A549 (cell line): ENCODE measurements at regions not wholly inside any gene's neighbourhood (a gene's known extent, or its start where the extent isn't known, plus 50 kb on each side); places are given as distances from the start of the nearest gene placed in this dataset.

ENCODE experiments used
- ATAC-seq, 2 experiments: fragments of 200-7000 bp in 1 of 2; fragments of >200 bp in 1 of 2; cut with Nextera tagmentation in 1 of 2; cut with Tn5 transposase in 1 of 2; 3 replicates each; pipeline versions ENCODE4 v1.8.0 to v1.9.1; 2018 to 2020; ENCODE audit warnings: mild to moderate bottlenecking in 1 of 2, moderate library complexity in 1 of 2
- CTCF ChIA-PET: fragments of 300-600 bp; sonication (Branson Sonifier 250); formaldehyde crosslinking; extraction: SDS; loops from one replicate; lab custom pipeline; 2021; ENCODE audit warnings: antibody characterized with exemption, inconsistent platforms; lab: Yijun Ruan, JAX
- POLR2A ChIA-PET: fragments of 350-600 bp; formaldehyde crosslinking; extraction: SDS; loops from one replicate; lab custom pipeline; 2021; ENCODE audit warnings: antibody characterized with exemption, inconsistent platforms; lab: Yijun Ruan, JAX
- DNase-seq, 2 experiments: peaks; one replicate each; pipeline versions ENCODE4 v3.0.0 to v3.0.0-alpha.2; 2011 to 2016; ENCODE audit warnings: low read depth in 1 of 2, low spot score in 1 of 2
- FAIRE-seq: peaks from 2 replicates; lab custom pipeline; 2011; peaks lifted over from hg19 to GRCh38; lab: Jason Lieb, UNC
- H3K27ac ChIP-seq, 2 experiments: fragments of >200 bp; sonication (Bioruptor Twin); formaldehyde crosslinking; 3 replicates each; pipeline ENCODE4 v1.5.1; 2016 to 2017
- H3K4me1 ChIP-seq: fragments of >200 bp; sonication (Bioruptor Twin); formaldehyde crosslinking; 3 replicates; pipeline ENCODE4 v1.6.1; 2016
- H3K4me2 ChIP-seq: fragments of >200 bp; sonication (Bioruptor Twin); formaldehyde crosslinking; 3 replicates; pipeline ENCODE4 v1.6.1; 2016
- H3K4me3 ChIP-seq: fragments of >200 bp; sonication (Bioruptor Twin); formaldehyde crosslinking; 3 replicates; pipeline ENCODE4 v1.5.1; 2016
- H3K9me3 ChIP-seq: fragments of >200 bp; sonication (Bioruptor Twin); formaldehyde crosslinking; 3 replicates; pipeline ENCODE4 v1.6.1; 2016
- CTCF ChIP-seq: fragments of >200 bp; sonication (Bioruptor Twin); formaldehyde crosslinking; IDR thresholded peaks from 3 replicates; pipeline ENCODE4 v1.5.1; 2016
- E2F6 ChIP-seq: IDR thresholded peaks from 2 replicates; pipeline ENCODE4 v1.6.1; 2012; ENCODE audit warnings: low read depth, borderline replicate concordance
- EHMT2 ChIP-seq: fragments of 200-600 bp; sonication (generic); IDR thresholded peaks from 2 replicates; pipeline ENCODE4 v1.6.1; 2016; ENCODE audit warnings: antibody characterized with exemption, low read depth, mild to moderate bottlenecking, moderate library complexity
- ESRRA ChIP-seq: fragments of 150-350 bp; IDR thresholded peaks from 2 replicates; pipeline ENCODE4 v1.6.1; 2014; ENCODE audit warnings: mild to moderate bottlenecking, low read length, borderline replicate concordance
- HDAC2 ChIP-seq: fragments of 200-600 bp; sonication (generic); IDR thresholded peaks from 2 replicates; pipeline ENCODE4 v1.6.1; 2016
- HES2 ChIP-seq: fragments of >200 bp; sonication (Bioruptor Twin); formaldehyde crosslinking; IDR thresholded peaks from 2 replicates; pipeline ENCODE4 v1.6.1; 2016
- HEYL ChIP-seq: fragments of 250-450 bp; sonication (Bioruptor Pico); IDR thresholded peaks from 2 replicates; pipeline ENCODE4 v1.8.0; 2021; ENCODE audit warnings: mild to moderate bottlenecking, moderate library complexity
- HMGXB4 ChIP-seq: fragments of 250-450 bp; sonication (Bioruptor Pico); IDR thresholded peaks from 2 replicates; pipeline ENCODE4 v1.5.0; 2021; ENCODE audit warnings: mild to moderate bottlenecking, moderate library complexity, borderline replicate concordance
- JUNB ChIP-seq: fragments of >200 bp; sonication (Bioruptor Twin); formaldehyde crosslinking; IDR thresholded peaks from 2 replicates; pipeline ENCODE4 v1.6.1; 2016
- MYC ChIP-seq: IDR thresholded peaks from 2 replicates; pipeline ENCODE4 v1.6.1; 2012; ENCODE audit warnings: mild to moderate bottlenecking, inconsistent platforms, low read length, improper control_type of control experiment, borderline replicate concordance
- NFE2L2 ChIP-seq: fragments of 150-350 bp; conservative IDR thresholded peaks from 2 replicates; pipeline ENCODE4 v1.6.1; 2014; ENCODE audit warnings: low read length
- PHF8 ChIP-seq: fragments of 200-600 bp; sonication (generic); IDR thresholded peaks from 2 replicates; pipeline ENCODE4 v1.6.1; 2016; ENCODE audit warnings: low read depth, mild to moderate bottlenecking, antibody characterized with exemption, moderate library complexity, borderline replicate concordance
- RAD21 ChIP-seq, 2 experiments: fragments of >200 bp in 1 of 2; sonication (Bioruptor Twin) in 1 of 2; formaldehyde crosslinking in 1 of 2; IDR thresholded peaks in 1 of 2; conservative IDR thresholded peaks in 1 of 2; 2 replicates in 1 of 2; 3 replicates in 1 of 2; pipeline ENCODE4 v1.6.1; 2012 to 2018; ENCODE audit warnings: inconsistent platforms in 1 of 2
- RNF2 ChIP-seq: fragments of 200-600 bp; sonication (generic); IDR thresholded peaks from 2 replicates; pipeline ENCODE4 v1.6.1; 2016; ENCODE audit warnings: low read depth, mild to moderate bottlenecking, antibody characterized with exemption, moderate library complexity, borderline replicate concordance
- USF2 ChIP-seq: fragments of 450-650 bp; IDR thresholded peaks from 2 replicates; pipeline ENCODE4 v1.6.1; 2014; ENCODE audit warnings: antibody characterized with exemption
- ZFP36 ChIP-seq: fragments of 450-650 bp; IDR thresholded peaks from 2 replicates; pipeline ENCODE4 v1.6.1; 2014; ENCODE audit warnings: borderline replicate concordance; ENCODE audit not compliant: partially characterized antibody
- WGBS: methylation state at CpG from one replicate; pipeline ENCODE4 v1.1.6; 2017; ENCODE audit errors: missing lambda C conversion rate; 5-methylcytosine and 5-hydroxymethylcytosine counted together

- DNase-seq, result no peak
- WGBS, result 81% methylated on average over 16 of the region's 22 CpGs
- no peak for ATAC-seq
- CTCF ChIA-PET, result interaction anchor here (0.9 kb wide), 1 partner anchor 46 kb away, joined by 3 read pairs; no protein-coding TSS in a partner anchor
- peaks cover 11% of the 10 kb centered on the region; the same call in 2 of the 3 replicates for H3K9me3 ChIP-seq
- H3K4me1 ChIP-seq, result peaks cover 7% of the 10 kb centered on the region; the same call in 1 of the 3 replicates
- POLR2A ChIA-PET, result no interaction called here
- TF ChIP-seq RAD21 (conservative IDR thresholded peaks at IDR 0.05 in 1 of 2, IDR thresholded peaks at IDR 0.05 in 1 of 2) (peak in 1 of 2 experiments; percentile 22; a peak in 1 of 5 replicates), RNF2 (no peak)
- no peak overlapping the region for H3K4me3 ChIP-seq
- no peak for FAIRE-seq
- H3K27ac ChIP-seq, result no peak overlapping the region; a peak in 1 of 6 replicates
- no peak overlapping the region for H3K4me2 ChIP-seq
Observed at GRCh38 chr14:55864890-55865655, 253.1 kb upstream of the PELI2 start.

GRCh38 chr14:55867311-55867710, 250.9 kb upstream of the PELI2 start:
- DNase-seq, result no peak
- H3K27ac ChIP-seq, result no peak overlapping the region
- H3K4me3 ChIP-seq, result no peak overlapping the region
- no peak for ATAC-seq
- CTCF ChIA-PET, result interaction anchor here (0.7 kb wide), 1 partner anchor 249 kb away, joined by 6 read pairs; no protein-coding TSS in a partner anchor
- POLR2A ChIA-PET, result no interaction called here
- peak; percentile 39 for FAIRE-seq
- H3K9me3 ChIP-seq, result peaks cover 4% of the 10 kb centered on the region; the same call in 1 of the 3 replicates
- peak overlapping the region; percentile 11; the same call in 2 of the 3 replicates for H3K4me2 ChIP-seq
- TF ChIP-seq CTCF (no peak), HEYL (CRISPR knock-in tag) (no peak), HES2 (no peak)
- peaks cover 7% of the 10 kb centered on the region; the same call in 1 of the 3 replicates for H3K4me1 ChIP-seq

- WGBS, result 67% methylated on average over 1 of the region's 1 CpG
- TF ChIP-seq ESRRA (no peak), NFE2L2 (no peak), RAD21 (conservative IDR thresholded peaks at IDR 0.05 in 1 of 2, IDR thresholded peaks at IDR 0.05 in 1 of 2) (no peak), USF2 (no peak), JUNB (no peak), ZFP36 (no peak), E2F6 (no peak), HDAC2 (no peak), HMGXB4 (CRISPR knock-in tag) (no peak), PHF8 (no peak), MYC (no peak), EHMT2 (no peak)
- ChIA-PET POLR2A (no interaction called here), CTCF (interaction anchor here (0.7 kb wide), 1 partner anchor 250 kb away, joined by 6 read pairs; no protein-coding TSS in a partner anchor)
- no peak overlapping the region for H3K27ac ChIP-seq
- no peak for ATAC-seq
- H3K4me1 ChIP-seq, result peaks cover 7% of the 10 kb centered on the region; the same call in 1 of the 3 replicates
- FAIRE-seq, result no peak
- no peak for DNase-seq
- H3K9me3 ChIP-seq, result peaks cover 4% of the 10 kb centered on the region; the same call in 1 of the 3 replicates
- H3K4me2 ChIP-seq, result peak overlapping the region; percentile 11; the same call in 2 of the 3 replicates
- H3K4me3 ChIP-seq, result no peak overlapping the region
Observed at GRCh38 chr14:55867719-55868118, 250.5 kb upstream of the PELI2 start.
